GM12872 (cell line): ENCODE measurements at regions not wholly inside any gene's neighbourhood (a gene's known extent, or its start where the extent isn't known, plus 50 kb on each side); places are given as distances from the start of the nearest gene placed in this dataset.

ENCODE experiments used
- TF ChIP-seq, protein P1 (sequence below): IDR thresholded peaks from 3 replicates; pipeline ENCODE4 v1.5.1; 2011; ENCODE audit warnings: low read depth, mild to moderate bottlenecking, low read length, moderate library complexity; ENCODE audit not compliant: insufficient read depth

DNA sequence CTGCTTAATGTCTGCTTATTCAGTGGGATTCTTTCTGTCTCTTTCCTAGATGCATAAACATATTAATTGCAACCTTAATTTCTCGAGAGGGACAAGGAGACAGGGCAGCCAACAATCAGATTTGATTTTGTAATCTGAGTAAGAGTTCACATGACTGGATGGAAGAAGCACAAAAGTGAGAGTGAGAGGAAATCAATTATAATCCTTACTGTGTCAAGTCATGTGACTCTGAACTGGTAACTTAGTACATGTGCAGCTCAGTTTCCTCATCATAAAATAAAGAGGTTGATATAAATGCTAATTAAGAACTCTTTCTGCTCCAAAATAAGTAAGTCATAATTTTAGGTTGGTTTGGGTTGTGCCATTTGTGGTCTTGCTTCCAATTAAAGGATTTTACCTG lies 439.5 kb downstream of the AMY1C start:
- TF ChIP-seq, protein P1, sequence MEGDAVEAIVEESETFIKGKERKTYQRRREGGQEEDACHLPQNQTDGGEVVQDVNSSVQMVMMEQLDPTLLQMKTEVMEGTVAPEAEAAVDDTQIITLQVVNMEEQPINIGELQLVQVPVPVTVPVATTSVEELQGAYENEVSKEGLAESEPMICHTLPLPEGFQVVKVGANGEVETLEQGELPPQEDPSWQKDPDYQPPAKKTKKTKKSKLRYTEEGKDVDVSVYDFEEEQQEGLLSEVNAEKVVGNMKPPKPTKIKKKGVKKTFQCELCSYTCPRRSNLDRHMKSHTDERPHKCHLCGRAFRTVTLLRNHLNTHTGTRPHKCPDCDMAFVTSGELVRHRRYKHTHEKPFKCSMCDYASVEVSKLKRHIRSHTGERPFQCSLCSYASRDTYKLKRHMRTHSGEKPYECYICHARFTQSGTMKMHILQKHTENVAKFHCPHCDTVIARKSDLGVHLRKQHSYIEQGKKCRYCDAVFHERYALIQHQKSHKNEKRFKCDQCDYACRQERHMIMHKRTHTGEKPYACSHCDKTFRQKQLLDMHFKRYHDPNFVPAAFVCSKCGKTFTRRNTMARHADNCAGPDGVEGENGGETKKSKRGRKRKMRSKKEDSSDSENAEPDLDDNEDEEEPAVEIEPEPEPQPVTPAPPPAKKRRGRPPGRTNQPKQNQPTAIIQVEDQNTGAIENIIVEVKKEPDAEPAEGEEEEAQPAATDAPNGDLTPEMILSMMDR: no peak

DNA sequence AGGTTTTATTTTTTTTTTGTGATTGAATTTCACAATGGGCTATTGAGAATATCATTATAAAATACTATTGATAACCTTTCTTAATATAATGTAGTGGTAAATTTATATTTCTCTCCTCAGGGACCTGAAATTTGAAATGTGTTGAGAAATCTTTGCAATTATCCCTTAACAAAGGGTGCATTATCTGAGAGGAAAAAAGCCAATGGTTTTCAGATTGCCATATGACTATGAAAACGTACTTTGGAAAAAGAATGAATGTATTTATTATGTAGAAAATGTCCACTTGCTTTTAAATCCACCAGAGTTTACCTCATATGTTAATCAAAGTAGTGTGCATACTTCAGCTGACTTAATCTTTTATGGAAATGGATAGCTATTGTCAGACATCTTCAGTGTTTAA lies 441.1 kb downstream of the AMY1C start:
- TF ChIP-seq, protein P1: no peak

DNA sequence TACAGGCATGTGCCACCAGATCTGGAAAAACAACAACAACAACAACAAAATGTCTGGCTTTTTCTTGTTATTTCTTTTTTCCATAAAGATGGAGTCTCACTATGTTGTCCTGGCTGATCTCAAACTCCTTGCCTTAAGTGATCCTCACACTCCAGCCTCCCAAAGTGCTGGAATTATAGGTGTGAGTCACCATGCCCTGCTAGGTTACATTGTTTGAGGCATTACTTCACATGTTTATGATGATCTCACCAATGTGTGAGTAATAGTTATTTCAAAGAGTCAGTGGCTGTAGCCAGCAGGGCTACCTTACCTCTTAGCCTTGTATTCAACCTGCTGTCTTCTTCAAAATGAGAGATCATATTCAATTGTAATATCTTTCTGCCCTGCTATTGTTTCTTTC lies 445.7 kb downstream of the AMY1C start:
- TF ChIP-seq, protein P1: no peak

DNA sequence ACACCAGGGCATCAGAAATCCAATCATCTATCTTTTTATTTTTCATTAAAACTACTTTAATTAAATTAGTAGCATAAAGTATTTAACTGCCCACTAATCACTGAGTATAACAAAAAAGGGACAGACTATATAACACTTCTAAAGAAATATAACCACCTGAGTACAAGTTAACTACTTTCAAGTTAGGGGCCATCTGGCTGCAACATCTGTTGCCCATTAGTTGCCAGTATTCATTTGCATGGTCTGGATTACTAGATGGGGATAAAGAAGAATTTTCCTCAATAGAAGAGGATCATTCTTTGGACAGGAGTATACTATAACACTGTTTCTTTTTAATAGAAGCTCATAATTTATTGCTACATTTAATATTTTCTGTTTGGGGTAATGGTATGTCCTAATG lies 446.4 kb downstream of the AMY1C start:
- TF ChIP-seq, protein P1: no peak

DNA sequence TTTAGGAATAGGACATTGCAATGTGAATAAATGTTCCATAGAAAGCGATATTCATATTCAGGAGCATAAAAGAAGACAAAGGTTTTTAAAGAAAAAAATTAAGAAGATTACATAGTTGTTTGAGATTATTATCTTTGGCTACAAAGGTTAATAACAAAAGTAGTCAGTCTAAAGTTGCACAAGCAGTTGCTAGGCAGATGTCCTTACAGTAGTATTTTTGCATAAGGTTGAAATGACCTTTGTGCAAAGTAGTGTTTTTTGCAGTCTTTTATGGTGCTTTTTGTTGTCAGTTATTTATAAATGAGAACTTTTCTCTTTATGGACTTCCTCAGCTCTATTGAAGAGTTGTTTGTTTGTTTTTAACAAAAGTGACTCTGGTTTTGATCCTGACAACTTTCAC lies 447.8 kb downstream of the AMY1C start:
- TF ChIP-seq, protein P1: no peak

DNA sequence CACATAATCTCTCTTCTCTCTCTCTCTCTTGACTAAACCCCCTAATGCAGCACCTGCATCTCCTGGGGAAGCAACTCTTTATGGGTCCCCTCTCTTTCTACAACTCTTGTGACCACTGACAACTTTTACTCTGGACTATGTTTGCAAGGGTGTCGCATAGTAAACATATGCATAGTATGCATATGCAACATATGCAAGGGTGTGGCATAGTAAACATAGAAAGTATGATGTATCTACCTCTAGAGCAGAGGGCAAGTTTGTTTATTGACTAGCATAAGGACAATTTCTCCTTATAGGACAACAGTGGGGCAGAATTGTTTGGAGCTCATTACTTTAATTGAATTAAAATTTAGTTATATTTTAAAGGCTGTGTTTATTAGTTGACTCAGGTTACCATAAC lies 462.5 kb downstream of the AMY1C start:
- TF ChIP-seq, protein P1: no peak

DNA sequence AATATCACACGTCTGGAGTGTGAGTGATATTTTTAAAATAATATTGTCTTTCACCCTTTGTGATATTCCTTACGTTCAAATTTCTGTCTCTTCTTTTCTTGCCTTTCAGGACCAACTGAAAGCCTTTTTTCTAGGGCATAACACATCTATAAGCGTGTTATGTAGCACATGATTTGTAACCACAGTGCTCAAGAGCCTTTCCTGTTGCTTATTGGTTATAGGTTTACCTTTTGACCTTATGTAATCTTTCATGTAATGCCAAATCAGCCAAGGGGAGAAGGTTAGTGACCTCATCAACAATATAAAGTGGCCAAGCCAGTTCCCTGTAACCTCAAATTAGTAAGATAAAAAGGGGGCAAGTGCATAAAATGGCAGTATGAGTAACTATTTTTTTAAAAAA lies 480.2 kb downstream of the AMY1C start:
- TF ChIP-seq, protein P1: no peak

DNA sequence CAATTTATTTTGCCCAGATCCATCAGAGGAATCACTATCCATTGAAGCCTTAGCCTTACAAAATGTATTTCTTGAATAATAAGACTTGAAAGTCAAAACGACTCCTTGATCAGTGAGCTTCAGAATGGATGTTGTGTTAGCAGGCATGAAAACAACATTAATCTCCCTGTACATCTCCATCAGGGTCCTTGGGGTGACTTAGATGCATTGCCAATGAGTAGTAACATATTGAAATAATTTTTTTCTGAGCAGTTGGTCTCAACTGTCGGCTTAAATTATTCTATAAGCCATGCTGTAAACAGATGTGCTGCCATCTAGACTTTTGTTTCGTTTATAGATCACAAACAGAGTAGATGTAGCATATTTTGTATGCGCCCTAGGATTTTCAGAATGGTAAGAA lies 482.0 kb downstream of the AMY1C start:
- TF ChIP-seq, protein P1: no peak
